KG1 (cell line): ENCODE measurements at regions not wholly inside any gene's neighbourhood (a gene's known extent, or its start where the extent isn't known, plus 50 kb on each side); places are given as distances from the start of the nearest gene placed in this dataset.

Experiments
- DNase-seq: peaks from one replicate; lab custom pipeline; 2025; lab: John Stamatoyannopoulos, UW

DNA sequence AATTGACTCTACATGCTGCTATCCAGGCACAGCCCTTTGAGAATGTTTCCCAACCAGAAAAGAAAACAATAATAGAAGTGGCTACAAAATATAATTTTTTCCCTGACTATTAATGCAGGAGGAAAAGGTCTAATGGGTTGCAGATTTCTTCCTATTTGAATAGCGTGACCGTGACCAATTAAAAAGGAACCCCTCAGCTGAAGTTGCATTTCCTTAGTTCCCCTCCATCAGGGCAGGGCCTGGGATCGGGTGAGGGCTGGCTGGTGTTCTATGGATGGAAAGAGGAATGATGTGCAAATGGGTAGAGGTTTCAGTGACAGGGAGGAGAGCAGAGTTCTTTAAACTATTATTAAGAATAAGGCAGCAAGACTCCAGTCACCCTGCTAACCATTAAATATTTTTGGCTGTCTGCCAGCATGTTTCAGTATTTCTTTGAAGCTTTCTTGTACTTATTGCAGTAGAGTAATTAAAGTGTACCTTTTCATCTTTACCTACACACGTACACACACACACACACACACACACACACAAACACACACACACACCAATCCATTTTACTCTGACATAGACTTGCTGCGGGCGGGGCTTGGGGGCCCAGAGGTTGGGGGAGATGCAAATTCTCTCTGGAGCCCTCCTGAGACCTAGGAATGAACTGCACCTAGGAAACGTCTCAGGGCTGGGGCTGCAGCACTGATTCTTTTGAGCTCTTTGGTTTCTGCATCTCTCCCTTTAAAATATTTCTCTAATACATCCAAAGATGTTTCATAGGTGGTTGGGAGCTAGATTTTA is 154.8 kb upstream of the SLC35B3 start:
- DNase-seq, result no peak

DNA sequence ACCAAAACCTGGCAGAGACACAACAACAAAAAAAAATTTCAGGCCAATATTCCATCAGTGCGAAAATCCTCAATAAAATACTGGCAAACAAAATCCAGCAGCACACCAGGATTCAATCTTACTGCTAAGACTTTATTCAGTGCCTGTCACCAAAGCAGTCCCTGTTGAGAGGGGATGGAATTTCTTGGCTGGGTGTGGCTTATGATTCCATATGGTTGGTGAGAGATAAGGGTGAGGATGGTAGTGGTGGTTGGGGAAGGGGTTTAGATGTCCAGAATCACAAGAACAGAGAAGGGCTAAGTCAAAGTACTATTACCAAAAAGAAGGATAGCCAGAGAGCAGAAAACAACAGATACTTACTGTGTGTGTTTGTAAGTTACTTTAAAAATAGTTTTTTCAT is 152.8 kb upstream of the SLC35B3 start:
- DNase-seq, result no peak

DNA sequence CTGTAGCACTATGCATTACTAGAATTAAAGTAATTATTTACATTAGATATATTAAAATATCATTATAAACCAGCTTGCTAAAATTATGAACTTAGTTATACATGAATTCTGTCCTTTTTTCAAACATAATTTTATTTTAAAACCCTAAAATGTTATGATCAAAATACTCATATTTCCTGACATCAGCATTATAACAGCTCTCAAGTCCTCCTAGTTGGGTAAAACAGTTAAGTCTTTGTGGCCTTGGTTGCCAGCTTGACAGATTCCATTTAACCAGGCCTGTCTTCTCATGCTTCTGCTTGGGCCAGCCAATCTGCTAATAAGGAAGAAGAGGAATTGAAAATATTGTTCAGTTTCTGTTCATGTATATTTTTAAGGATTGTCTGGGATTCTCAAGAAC is 147.9 kb upstream of the SLC35B3 start:
- no peak for DNase-seq

DNA sequence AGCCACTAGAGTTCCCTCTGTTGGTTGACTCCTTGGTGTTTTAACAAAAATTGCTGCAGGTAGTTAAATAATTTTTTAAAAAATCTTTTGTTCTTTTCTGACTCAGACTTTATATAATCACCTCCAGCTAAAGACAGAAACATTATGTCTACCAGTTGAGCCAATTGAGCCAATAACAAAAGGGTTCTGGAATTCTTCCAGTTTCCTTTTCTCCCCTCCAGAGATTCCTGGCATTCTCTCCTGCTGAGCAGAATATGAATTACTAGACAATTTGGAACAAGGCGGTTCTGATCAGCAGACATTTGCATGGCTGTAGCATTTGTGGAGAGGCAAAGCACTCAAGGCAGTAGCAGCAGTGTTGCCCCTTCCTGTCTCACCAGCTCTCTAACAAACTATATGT is 144.0 kb upstream of the SLC35B3 start:
- no peak for DNase-seq

DNA sequence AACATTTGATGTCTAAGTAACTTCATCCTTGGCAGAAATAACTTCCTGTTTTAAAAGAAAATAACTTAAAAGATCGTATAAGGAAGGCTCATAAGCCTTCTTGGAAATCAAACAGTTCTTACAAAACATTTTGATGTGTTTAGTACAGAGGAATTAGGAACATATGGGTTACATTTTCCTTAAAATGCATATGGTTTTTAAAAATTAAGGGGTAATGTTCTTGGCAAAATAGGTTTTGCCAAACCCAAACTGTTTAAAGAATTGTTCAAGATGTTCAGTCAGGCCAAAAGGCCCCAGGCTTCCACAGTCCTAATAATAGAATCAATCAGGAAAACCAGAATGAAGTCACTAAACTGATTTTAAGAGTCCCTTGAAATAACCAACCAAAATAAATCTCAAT is 142.7 kb upstream of the SLC35B3 start:
- DNase-seq, result no peak

DNA sequence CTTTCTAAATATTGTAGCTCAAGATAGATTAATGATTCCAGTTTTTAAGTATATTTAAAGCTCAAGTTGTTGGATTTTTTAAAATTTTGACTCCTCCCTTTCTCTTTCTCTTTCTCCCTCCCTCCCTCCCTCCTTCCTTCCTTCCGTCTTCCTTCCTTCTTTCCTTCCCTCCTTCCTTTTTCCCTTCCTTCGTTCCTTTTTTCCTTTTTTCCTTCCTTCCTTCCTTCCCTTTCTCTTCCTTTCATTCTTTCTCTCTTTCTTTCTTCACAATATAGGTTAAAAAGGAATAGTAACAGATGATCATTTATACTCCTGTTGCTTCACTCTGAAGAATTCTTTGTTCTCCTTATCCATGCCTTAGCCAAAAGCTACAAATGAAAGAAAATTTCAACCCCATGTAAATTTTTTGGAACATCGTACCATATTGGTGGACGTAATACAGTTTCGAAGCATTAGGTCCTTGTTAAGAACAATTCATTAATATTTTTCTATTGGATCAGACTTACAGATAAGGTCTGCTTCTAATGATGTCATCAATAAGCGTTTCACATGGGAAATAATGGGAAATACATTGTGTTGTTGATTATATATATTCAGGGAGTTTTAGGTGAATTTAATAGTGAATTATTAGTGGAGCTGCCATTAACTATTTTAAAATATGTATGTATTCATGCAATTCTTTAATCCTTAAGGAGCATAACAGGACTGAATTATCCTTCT is 139.6 kb upstream of the SLC35B3 start:
- DNase-seq, result no peak

DNA sequence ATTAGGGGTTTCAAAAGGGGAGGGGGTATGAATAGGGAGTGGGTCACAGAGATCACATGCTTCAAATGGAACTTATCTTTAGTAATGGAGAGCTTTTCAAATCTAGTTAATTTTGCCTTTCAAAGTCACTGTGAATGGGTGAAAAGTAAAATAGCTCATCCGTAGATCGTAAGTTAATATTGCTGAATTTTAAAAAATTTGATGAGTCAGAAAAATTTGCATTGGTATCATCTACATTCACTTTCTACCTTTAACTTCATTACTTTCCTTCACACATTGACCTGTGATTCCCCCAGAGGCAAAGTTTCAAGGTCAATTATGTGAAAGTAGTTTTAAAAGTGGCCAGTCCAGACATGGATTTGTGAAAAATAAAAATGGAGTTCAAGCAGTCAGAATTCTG is 139.0 kb upstream of the SLC35B3 start:
- no peak for DNase-seq

DNA sequence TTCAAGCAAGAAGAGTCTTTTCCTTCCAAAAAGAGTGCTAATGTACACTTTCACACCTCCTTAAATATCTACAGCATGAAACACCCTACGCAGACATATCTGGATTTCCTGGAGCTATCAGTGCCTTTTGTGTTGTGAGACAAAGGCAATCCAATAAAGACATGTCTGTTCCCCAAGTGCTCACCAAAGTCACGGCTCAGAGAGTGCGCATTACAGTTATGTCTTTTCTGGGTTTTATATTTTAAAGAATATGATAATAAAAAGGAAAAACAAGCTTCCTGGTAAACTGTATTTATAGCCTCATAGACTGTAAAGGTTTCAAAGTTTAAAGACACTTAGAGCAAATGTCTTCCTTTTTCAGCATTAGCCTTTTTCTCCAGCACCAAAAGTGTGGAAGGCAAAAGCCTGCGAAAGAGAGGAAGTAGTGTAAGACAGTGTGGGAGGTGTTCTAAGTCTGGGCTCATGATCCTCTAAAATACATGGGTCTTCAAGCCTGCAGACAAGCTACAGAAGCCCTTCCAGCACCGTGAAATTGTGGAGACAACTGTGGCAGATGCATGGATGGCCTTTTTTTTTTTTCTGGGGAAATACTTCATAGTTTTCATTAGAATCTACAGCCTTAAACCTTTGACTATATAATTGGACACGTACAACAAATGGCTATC is 135.0 kb upstream of the SLC35B3 start:
- DNase-seq, result no peak

DNA sequence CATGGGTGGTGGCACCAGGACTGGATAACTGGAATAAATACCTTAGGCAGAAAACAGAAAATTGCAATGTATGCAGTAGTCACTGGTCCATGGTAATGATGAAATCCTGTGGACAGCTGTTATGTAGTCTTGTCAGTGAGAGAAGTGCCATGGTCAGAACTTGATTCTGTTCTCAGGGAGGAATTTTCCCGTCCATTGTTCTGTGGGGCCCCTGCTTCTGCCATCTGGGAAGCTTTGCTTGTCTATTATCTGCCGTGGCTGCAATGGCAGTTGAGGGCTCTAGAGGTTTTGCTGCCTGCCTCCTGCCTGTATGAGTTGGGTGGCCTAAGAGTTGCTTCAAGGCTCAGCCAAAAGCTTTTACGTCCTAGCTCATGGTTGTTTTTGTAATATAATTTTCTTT is 126.8 kb upstream of the SLC35B3 start:
- no peak for DNase-seq

DNA sequence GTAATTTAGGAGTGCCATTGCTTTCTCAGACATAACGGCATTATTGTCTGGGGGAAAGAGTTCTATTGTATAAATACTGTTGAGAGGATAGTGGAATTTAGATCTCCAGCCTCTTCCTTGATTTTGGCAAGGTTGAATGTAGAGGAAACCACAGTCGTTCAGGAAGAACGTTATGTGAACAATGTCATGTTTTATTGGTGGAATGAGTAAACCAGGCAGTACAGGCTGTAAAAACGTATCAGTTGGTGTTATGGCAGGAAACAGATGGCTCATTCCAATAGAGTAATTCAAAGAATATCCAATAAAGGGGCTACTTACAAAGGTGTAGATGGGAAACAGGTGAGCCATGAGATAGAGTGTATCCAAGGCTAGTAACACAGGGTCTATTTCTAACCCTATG is 123.6 kb upstream of the SLC35B3 start:
- no peak for DNase-seq

DNA sequence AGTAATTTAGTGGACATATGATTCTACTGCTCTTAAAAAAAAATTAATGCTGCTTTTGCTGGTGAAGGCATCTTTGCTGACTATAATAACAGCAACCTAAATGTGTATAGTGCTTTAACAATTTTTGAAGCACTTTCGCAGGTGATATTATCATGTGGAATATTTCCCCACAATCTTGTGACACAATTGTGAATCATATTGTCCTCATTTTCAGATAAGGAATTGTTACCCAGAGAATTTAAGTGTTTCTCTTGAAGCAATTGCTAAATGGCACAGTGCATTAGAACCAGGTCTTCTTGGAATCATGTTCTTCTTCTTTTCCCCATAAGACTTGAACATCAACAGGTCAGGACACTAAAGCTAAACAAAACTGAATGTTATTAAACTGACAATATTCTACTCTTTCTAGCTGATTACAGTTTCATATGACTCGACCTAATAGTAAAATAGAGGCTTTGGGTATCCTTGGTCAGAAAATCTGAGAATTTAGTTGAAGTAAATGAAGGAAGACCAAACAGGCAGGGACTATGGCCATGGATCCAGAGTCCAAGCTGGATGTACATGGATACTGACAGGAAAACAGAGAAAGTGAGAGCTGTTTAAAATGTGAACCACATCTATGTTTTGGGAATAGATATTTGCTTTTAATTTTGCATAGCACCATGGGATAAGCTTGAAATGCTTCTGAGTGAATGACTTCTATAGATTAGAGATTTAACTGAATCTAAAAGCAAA is 121.8 kb upstream of the SLC35B3 start:
- no peak for DNase-seq

DNA sequence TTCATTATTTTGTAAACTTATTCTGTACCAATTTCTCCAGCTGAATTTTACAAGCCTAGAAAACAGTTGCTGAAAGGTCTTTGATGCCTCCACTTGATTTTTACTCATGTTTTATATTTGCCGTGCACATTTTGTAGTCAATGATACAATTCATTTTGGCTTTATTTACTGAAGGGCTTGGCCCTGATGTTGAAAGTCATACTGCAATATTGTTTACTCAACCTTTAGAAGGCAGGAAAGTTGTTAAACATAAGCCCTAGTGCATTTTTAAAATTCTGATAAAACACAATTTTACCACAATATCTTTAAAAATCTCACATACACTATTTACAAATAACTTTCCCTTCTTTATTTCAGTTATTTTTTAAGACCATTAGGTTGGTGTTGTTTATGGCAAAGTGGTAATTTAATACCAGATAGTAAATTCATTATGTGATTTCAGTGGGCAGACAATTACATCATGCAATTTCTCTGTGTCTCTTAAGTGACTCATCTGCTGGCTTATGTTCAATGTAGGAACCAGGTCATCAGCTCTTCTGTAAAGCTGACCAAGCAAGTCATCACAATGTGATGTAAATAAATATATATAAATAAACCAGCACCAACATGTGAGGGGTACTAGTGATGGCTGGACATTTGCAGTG is 121.1 kb upstream of the SLC35B3 start:
- DNase-seq, result no peak

DNA sequence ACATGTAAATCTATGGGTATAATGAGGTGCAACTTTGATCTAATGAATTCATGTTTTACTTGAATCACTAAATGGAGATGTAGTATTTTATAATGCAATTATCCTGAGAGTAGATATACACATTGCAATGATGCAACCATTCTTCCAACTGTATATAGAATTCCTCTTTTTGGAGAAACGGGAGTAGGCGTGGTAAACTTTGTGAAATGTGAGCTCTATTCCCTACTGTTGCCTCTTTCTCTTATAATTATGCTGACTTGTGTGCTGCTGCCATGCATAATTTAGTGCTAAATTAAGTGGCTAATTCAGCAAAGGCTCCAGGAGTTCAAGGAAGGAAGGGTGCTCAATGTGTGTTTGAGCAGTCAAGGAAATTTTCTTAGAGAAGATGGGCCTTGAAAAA is 116.6 kb upstream of the SLC35B3 start:
- no peak for DNase-seq

DNA sequence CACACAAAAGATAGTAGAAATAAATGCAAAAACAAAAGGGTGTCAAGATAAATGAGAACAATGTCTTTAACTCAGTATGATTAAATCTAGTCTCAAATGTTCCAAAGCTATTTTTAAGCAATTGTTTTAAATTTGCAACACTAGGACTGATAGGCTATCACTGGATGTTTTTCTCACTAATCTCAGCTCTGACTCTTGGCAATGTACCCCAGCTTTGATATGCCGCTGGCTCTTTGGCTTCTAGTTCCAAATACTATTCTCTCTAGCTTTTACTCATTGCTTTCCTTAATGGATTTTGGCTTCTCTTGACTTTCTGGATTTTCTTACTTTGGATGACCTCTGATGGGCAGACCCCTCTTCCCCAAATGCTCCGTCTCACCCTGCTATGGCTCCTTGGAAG is 116.0 kb upstream of the SLC35B3 start:
- DNase-seq, result no peak

DNA sequence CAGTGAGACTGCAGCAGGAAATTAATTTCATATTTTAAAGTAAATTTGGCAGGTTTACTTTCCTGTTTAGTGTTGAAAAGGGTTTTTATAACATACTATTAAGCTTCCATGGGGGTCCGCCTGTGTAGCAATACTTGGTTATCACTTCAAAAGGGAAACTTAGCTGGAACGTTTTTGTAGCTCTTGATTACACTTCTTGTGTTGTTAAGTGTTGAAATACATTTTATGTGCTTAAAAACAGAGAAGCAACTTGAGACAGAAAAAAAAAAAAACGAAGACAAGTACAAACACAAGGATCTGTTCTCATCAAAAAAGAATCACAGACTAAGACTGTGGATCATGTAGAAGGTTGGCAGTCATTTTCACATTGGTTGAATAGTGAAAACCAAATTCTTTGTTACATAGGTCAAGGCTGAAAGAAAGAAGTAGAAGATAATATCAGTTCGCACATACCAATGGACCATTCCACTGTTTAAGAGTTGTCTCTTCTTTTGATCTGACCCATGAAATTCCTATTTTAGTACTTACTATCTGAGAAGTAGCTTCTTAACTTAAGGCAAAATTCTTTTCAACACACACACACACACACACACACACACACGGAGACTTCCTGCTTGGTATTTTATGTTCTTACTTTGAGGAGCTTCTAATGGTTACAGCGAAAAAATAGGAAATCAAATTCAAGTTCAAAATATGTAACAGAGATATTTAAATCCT is 113.9 kb upstream of the SLC35B3 start:
- DNase-seq, result no peak

DNA sequence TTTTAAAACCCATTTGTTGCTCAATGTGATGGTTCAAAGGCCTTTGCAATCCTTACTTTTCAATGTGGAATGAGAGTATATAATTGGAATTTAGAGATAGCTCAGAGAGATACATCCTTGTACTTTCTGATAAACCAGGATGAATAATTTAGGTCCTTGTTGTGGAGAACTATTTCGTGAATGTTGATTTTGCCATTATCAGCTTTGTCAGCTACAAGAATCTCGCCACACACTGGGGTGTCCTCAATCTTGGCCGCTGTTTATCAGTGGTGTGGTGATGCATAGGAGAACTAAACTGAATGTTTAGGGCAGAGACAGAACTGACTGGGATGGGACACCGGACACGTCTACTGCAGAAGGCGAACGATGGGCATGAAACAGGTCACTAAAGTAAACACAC is 111.2 kb upstream of the SLC35B3 start:
- no peak for DNase-seq

DNA sequence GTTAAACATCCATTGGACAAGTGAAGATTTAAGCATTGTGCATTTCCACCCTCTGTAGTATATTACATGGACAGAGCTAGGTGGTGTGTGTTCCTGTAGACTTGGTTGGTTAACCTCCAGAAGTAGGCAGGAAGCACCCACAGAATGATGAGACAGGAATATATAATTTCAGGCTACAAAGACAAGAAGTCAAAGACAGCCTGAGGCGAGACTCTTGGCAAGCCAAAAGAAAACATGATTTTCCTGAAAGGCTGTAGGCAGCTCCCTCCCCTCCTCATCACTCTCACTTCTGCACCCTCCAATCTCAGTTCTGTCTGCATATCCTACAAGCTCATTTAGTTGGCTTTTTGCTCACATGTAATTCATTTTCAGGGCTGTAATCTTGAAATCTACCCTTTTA is 110.0 kb upstream of the SLC35B3 start:
- DNase-seq, result no peak

DNA sequence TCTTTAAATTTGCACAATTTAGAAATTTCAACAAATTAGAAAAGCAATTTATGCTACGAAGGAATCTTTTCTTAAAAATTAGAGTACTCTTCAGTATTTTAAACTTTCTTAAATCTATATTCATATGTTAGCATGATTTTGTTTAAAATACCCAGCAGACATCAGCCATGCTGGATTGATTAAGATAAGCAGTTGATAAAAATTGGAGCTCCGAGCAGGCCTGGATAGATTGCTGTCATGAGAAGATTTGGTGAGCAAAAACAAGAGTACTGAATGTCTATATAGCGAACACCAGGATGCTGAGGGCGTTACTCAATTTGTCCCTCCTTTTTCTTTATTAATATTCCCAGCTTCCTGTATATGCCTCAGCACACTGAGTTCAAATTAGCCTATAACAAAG is 108.4 kb upstream of the SLC35B3 start:
- DNase-seq, result no peak

DNA sequence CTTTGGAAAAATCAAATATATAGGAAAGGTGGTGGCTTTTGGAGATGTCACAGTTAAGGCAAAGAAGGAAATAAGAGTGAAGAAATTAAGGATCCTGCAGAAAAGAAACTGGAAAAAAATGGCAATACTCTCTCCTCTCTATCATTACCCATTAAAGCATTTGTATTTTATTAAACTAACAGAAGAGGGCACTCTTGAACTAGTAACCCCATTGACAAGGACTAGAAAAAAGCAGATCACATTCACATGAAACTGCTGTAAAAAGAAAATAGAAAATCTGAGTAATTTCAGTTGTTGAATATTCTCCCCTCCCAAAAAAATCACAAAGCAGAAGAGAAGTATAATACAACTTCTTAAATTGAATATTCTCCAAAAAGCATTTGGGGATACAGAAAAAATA is 104.1 kb upstream of the SLC35B3 start:
- DNase-seq, result no peak

DNA sequence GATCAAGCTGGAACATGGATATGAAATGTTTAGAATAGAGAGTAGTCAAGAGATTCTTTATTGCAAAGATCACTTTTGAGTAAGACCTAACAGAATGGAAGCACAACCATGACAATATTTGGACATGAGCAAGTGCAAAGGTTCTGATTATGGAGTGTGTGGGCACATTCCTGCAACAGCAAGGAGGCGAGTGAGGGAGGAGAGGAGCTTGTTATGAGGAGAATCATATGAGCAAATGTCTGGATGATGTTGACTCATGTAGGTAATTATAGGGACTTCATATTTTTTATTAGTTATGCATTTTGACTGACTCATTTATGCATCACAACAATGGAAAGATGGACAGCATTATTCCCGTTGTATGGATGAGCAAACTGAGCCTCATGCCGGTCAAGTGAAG is 100.8 kb upstream of the SLC35B3 start:
- no peak for DNase-seq

DNA sequence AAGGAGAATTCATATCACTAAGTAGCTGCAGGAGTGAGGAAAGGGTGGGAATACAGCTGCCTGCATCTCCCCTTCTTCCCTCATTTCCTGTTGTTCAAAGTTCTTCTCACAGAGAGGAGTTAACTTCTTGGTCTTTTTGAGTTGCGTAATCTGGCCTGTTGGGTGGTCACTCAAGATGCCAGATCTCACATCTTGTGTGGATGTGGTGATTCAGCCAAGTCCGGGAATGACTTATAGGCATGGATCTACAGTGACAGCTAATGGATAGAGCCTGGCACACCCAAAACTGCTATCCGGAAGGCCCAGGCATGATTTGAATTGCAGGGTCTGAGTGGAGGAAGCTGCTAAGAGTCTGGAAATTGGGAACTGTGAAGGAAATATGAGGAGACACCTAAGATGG is 100.2 kb upstream of the SLC35B3 start:
- no peak for DNase-seq
